HCT116 (cell line): ENCODE measurements at regions not wholly inside any gene's neighbourhood (a gene's known extent, or its start where the extent isn't known, plus 50 kb on each side); places are given as distances from the start of the nearest gene placed in this dataset.

Experiments used
- ATAC-seq: fragments of 200-7000 bp; cut with Tn5 transposase; 2 replicates; pipeline ENCODE4 v1.9.1; 2020; ENCODE audit warnings: mild to moderate bottlenecking, moderate library complexity
- BruUV-seq: library from RNA; stranded (reverse); fragments of 400-500 nt; replicated peaks from 2 replicates; lab custom pipeline; 2021; lab: Mats Ljungman, UMichigan
- CTCF ChIA-PET: fragments of 300-600 bp; sonication (Branson Sonifier 250); formaldehyde crosslinking; loops from one replicate; lab custom pipeline; 2021; ENCODE audit warnings: antibody characterized with exemption; lab: Charles Lee
- POLR2A ChIA-PET: fragments of 300-600, 350-600 bp; sonication (Branson Sonifier 250); formaldehyde crosslinking; loops from one replicate; lab custom pipeline; 2021; ENCODE audit warnings: antibody characterized with exemption; lab: Charles Lee
- RAD21 ChIA-PET, 2 experiments: fragments of 300-600 bp; sonication (Branson Sonifier 250); formaldehyde crosslinking; loops; one replicate each; lab custom pipeline; 2023; ENCODE audit warnings: low total read pairs in 2 of 2; ENCODE audit not compliant: uncharacterized antibody in 2 of 2, unreplicated experiment in 2 of 2, low non-redundant PET in 1 of 2; lab: Charles Lee
- DNase-seq: peaks from one replicate; pipeline ENCODE4 v3.0.0-alpha.2; 2010; ENCODE audit warnings: low read depth, low spot score
- H2AFZ ChIP-seq: fragments of 200-600 bp; shearing (Covaris generic), sonication (generic); 2 replicates; pipeline ENCODE4 v1.6.1; 2017; ENCODE audit warnings: low read depth, mixed run types, mixed read lengths, antibody characterized with exemption, low read length; ENCODE audit not compliant: poor library complexity, severe bottlenecking
- H3K27ac ChIP-seq: 2 replicates; pipeline ENCODE4 v1.5.1; 2012; ENCODE audit warnings: low read depth, low read length
- H3K27me3 ChIP-seq: fragments of 200-600 bp; sonication (generic); 2 replicates; pipeline ENCODE4 v1.6.1; 2016; ENCODE audit warnings: mixed run types, low read length, mixed read lengths; ENCODE audit not compliant: insufficient read depth
- H3K36me3 ChIP-seq, 2 experiments: fragments of 200-500 bp in 1 of 2; fragments of 200-600 bp in 1 of 2; sonication (Bioruptor generic) in 1 of 2; sonication (generic) in 1 of 2; 2 replicates each; pipeline versions ENCODE4 v1.5.1 to v1.6.1; 2014 to 2016; ENCODE audit warnings: low read length in 2 of 2, inconsistent platforms in 1 of 2, mixed read lengths in 1 of 2, mixed run types in 1 of 2; ENCODE audit not compliant: insufficient read depth in 2 of 2, control insufficient read depth in 1 of 2
- H3K4me1 ChIP-seq, 2 experiments: fragments of 200-600 bp in 1 of 2; sonication (generic) in 1 of 2; 2 replicates each; pipeline versions ENCODE4 v1.5.1 to v1.6.1; 2012 to 2017; ENCODE audit warnings: low read length in 2 of 2, inconsistent platforms in 1 of 2, mild to moderate bottlenecking in 1 of 2, mixed read lengths in 1 of 2, mixed run types in 1 of 2, moderate library complexity in 1 of 2; ENCODE audit not compliant: insufficient read depth in 2 of 2, control insufficient read depth in 1 of 2
- H3K4me2 ChIP-seq: fragments of 200-600 bp; sonication (generic); 2 replicates; pipeline ENCODE4 v1.6.1; 2017; ENCODE audit warnings: mixed run types, low read length, mixed read lengths
- H3K4me3 ChIP-seq, 2 experiments: fragments of 200-600 bp in 1 of 2; sonication (generic) in 1 of 2; replicated peaks in 1 of 2; 2 replicates each; pipeline ENCODE4 v1.5.1; 2011 to 2016; ENCODE audit warnings: low read length in 2 of 2, control low read depth in 1 of 2, low read depth in 1 of 2, mild to moderate bottlenecking in 1 of 2, mixed read lengths in 1 of 2, mixed run types in 1 of 2
- H3K79me2 ChIP-seq: fragments of 200-600 bp; sonication (generic); 2 replicates; pipeline ENCODE4 v1.6.1; 2017; ENCODE audit warnings: mild to moderate bottlenecking, mixed run types, low read length, moderate library complexity, mixed read lengths; ENCODE audit not compliant: insufficient read depth
- H3K9ac ChIP-seq: fragments of 200-600 bp; sonication (generic); 2 replicates; pipeline ENCODE4 v1.6.1; 2016; ENCODE audit warnings: low read length, mixed read lengths
- H3K9me2 ChIP-seq: fragments of 200-600 bp; sonication (generic), shearing (Covaris generic); 2 replicates; pipeline ENCODE4 v1.6.1; 2017; ENCODE audit warnings: mixed run types, mild to moderate bottlenecking, moderate library complexity; ENCODE audit not compliant: insufficient read depth
- H3K9me3 ChIP-seq, 2 experiments: fragments of 200-500 bp in 1 of 2; fragments of 200-600 bp in 1 of 2; sonication (Bioruptor generic) in 1 of 2; sonication (generic) in 1 of 2; 2 replicates each; pipeline ENCODE4 v1.6.1; 2014 to 2017; ENCODE audit warnings: low read length in 2 of 2, mixed read lengths in 2 of 2, inconsistent platforms in 1 of 2, low read depth in 1 of 2, mild to moderate bottlenecking in 1 of 2, mixed run types in 1 of 2, moderate library complexity in 1 of 2; ENCODE audit not compliant: control insufficient read depth in 1 of 2, insufficient read depth in 1 of 2
- H4K20me1 ChIP-seq: fragments of 200-600 bp; sonication (generic), shearing (Covaris generic); 2 replicates; pipeline ENCODE4 v1.6.1; 2017; ENCODE audit warnings: mixed run types, mild to moderate bottlenecking, moderate library complexity; ENCODE audit not compliant: insufficient read depth
- CTCF ChIP-seq, 3 experiments: fragments of 200-600 bp in 1 of 3; sonication (generic) in 1 of 3; IDR thresholded peaks in 2 of 3; conservative IDR thresholded peaks in 1 of 3; 2 replicates each; pipeline ENCODE4 v1.5.1; 2012 to 2017; ENCODE audit warnings: low read depth in 2 of 3, low read length in 2 of 3, antibody characterized with exemption in 1 of 3, borderline replicate concordance in 1 of 3, control low read depth in 1 of 3, mild to moderate bottlenecking in 1 of 3, mixed read lengths in 1 of 3, mixed run types in 1 of 3, moderate library complexity in 1 of 3; ENCODE audit not compliant: insufficient read depth in 1 of 3
- EGR1 ChIP-seq: IDR thresholded peaks from 2 replicates; pipeline ENCODE4 v1.6.1; 2012; ENCODE audit warnings: low read depth
- FOSL1 ChIP-seq: IDR thresholded peaks from 2 replicates; pipeline ENCODE4 v1.6.1; 2012; ENCODE audit warnings: low read depth
- MAX ChIP-seq: IDR thresholded peaks from 2 replicates; pipeline ENCODE4 v1.6.1; 2012
- POLR2A ChIP-seq: IDR thresholded peaks from 2 replicates; pipeline ENCODE4 v1.7.0; 2011; ENCODE audit warnings: borderline replicate concordance; ENCODE audit not compliant: insufficient read depth, insufficient read length; ENCODE audit errors: extremely low read depth
- RAD21 ChIP-seq: IDR thresholded peaks from 2 replicates; pipeline ENCODE4 v1.6.1; 2012; ENCODE audit warnings: low read depth, mild to moderate bottlenecking
- REST ChIP-seq: IDR thresholded peaks from 2 replicates; pipeline ENCODE4 v1.6.1; 2012; ENCODE audit warnings: low read depth
- SP1 ChIP-seq: IDR thresholded peaks from 2 replicates; pipeline ENCODE4 v1.6.1; 2012; ENCODE audit warnings: low read depth
- YY1 ChIP-seq: IDR thresholded peaks from 2 replicates; pipeline ENCODE4 v1.6.1; 2011; ENCODE audit warnings: low read length, low read depth, moderate library complexity, mild to moderate bottlenecking; ENCODE audit not compliant: insufficient replicate concordance; ENCODE audit errors: extremely low read depth
- ZBTB33 ChIP-seq: IDR thresholded peaks from 2 replicates; pipeline ENCODE4 v1.6.1; 2011; ENCODE audit warnings: mild to moderate bottlenecking, low read length, moderate library complexity; ENCODE audit not compliant: insufficient replicate concordance; ENCODE audit errors: extremely low read depth
- intact Hi-C: fragments of 100-400 bp; cut with micrococcal nuclease; formaldehyde crosslinking; loops from 2 replicates; pipeline ENCODE4 v1.10.0; 2022

GRCh38 chr3:137610723-137611122 is 153.4 kb upstream of the SOX14 start:
- DNase-seq, result no peak

More at GRCh38 chr3:137610723-137611122, 153.4 kb upstream of the SOX14 start:
- no peaks in the 10 kb centered on the region for H3K9me2 ChIP-seq
- H3K79me2 ChIP-seq, result no peaks in the 10 kb centered on the region
- no peaks in the 10 kb centered on the region for H3K9me3 ChIP-seq
- H3K4me3 ChIP-seq, result no peak overlapping the region
- ChIA-PET RAD21 (no interaction called here), CTCF (no interaction called here), POLR2A (no interaction called here)
- intact Hi-C loops, result no loop called here
- H3K4me2 ChIP-seq, result no peak overlapping the region
- H4K20me1 ChIP-seq, result no peaks in the 10 kb centered on the region; the same call in 1 of the 2 replicates
- no peak overlapping the region for H2AFZ ChIP-seq
- H3K27ac ChIP-seq, result no peak overlapping the region
- no TSS peak for BruUV-seq
- H3K4me1 ChIP-seq, result no peaks in the 10 kb centered on the region
- peaks cover 25% of the 10 kb centered on the region for H3K27me3 ChIP-seq
- H3K9ac ChIP-seq, result no peak overlapping the region
- TF ChIP-seq POLR2A, result no peak
- no peak for TF ChIP-seq MAX
- TF ChIP-seq ZBTB33, result no peak
- TF ChIP-seq YY1, result no peak
- TF ChIP-seq SP1, result no peak
- no peak for TF ChIP-seq RAD21
- TF ChIP-seq FOSL1, result no peak
- no peak for TF ChIP-seq EGR1
- TF ChIP-seq REST, result no peak
- TF ChIP-seq CTCF (IDR thresholded peaks at IDR 0.05 in 2 of 3, conservative IDR thresholded peaks at IDR 0.05 in 1 of 3; ENCODE audit: borderline replicate concordance in 1 of 3, insufficient read depth in 1 of 3, low read depth in 2 of 3, low read length in 2 of 3), result no peak
- ATAC-seq, result no peak
- no peaks in the 10 kb centered on the region for H3K36me3 ChIP-seq
